GM23248 (cell line): ENCODE measurements at regions not wholly inside any gene's neighbourhood (a gene's known extent, or its start where the extent isn't known, plus 50 kb on each side); places are given as distances from the start of the nearest gene placed in this dataset.

Experiments used
- EZH2 ChIP-seq: fragments of 200-600 bp; sonication (generic); IDR thresholded peaks from 2 replicates; pipeline ENCODE4 v1.6.1; 2018; ENCODE audit warnings: antibody characterized with exemption, mild to moderate bottlenecking; ENCODE audit not compliant: insufficient read depth, poor library complexity, severe bottlenecking
- EZH2phosphoT487 ChIP-seq: fragments of 200-600 bp; sonication (generic); IDR thresholded peaks from 2 replicates; pipeline ENCODE4 v1.6.1; 2018; ENCODE audit warnings: antibody characterized with exemption, moderate library complexity, mild to moderate bottlenecking, low read depth; ENCODE audit not compliant: insufficient read depth

DNA sequence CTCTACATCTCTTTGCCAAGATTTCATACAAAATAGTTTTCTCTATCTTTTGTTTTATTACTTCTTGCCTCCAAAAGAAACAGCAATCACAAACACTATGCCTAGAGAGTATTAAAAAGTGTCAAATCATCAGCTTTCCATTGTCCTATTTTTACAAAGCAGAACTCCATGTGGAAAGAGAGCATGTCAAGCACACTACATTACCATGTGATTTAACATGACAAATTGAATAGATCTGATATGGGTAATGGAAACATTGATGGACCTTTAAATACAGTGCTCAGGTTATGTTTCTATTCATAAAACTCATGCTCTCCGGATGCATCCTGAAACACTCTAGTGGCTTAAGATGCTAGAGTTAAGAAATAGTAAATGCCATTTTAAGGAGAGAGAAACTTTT, 791.4 kb upstream of the CTNND2 start:
- TF ChIP-seq EZH2 (no peak), EZH2phosphoT487 (no peak)
